Occipital lobe (tissue), 1 donor: ENCODE measurements at regions not wholly inside any gene's neighbourhood (a gene's known extent, or its start where the extent isn't known, plus 50 kb on each side); places are given as distances from the start of the nearest gene placed in this dataset.

Experiments
- DNase-seq: peaks from one replicate; lab custom pipeline; 2025; lab: John Stamatoyannopoulos, UW

GRCh38 chr6:79776076-79776475 is 144.9 kb downstream of the SH3BGRL2 start:
- DNase-seq, result no peak

- no peak for DNase-seq
These were observed 144.1 kb downstream of the SH3BGRL2 start for GRCh38 chr6:79775222-79775621.

- no peak for DNase-seq
These were observed 133.6 kb downstream of the SH3BGRL2 start for GRCh38 chr6:79764747-79765146.

- DNase-seq, result no peak
These were observed 132.2 kb downstream of the SH3BGRL2 start for GRCh38 chr6:79763301-79763700.

- DNase-seq, result no peak
These were observed 131.2 kb downstream of the SH3BGRL2 start for GRCh38 chr6:79762370-79762769.

GRCh38 chr6:79756496-79756895 is 125.4 kb downstream of the SH3BGRL2 start:
- no peak for DNase-seq

- DNase-seq, result no peak
These were observed 124.8 kb downstream of the SH3BGRL2 start for GRCh38 chr6:79755967-79756366.
